ENCODE measurements at regions not wholly inside any gene's neighbourhood (a gene's known extent, or its start where the extent isn't known, plus 50 kb on each side); places are given as distances from the start of the nearest gene placed in this dataset.

- H3K9me3 ChIP-seq: no peaks in the 10 kb centered on the region
- DNase-seq: no peak
- in situ Hi-C loops (cut with MboI; ENCODE audit: low pct_ligation_motif_present in 1 of 4, low pct_unique_long_range_greater_than_20kb in 1 of 4, low sequenced_read_pairs in 3 of 4): no loop called here
- H3K36me3 ChIP-seq: no peaks in the 10 kb centered on the region
- H3K4me1 ChIP-seq: no peaks in the 10 kb centered on the region
- no peak overlapping the region for H3K4me3 ChIP-seq
- TF ChIP-seq POLR2AphosphoS5 (IDR thresholded peaks at IDR 0.05): no peak
- TF ChIP-seq EP300 (IDR thresholded peaks at IDR 0.05; ENCODE audit: low read depth): no peak
- TF ChIP-seq CTCF (IDR thresholded peaks at IDR 0.05): no peak
- no peak for TF ChIP-seq POLR2A (IDR thresholded peaks at IDR 0.05)
- no peak overlapping the region for H3K27ac ChIP-seq
- intact Hi-C loops (cut with DNase I; ENCODE audit: low total_unique reads): no loop called here
- no peaks in the 10 kb centered on the region for H3K27me3 ChIP-seq
These were observed 894.4 kb downstream of the SLITRK5 start for GRCh38 chr13:88565566-88565965.

GRCh38 chr13:88585861-88586260, 914.7 kb downstream of the SLITRK5 start:
- H3K4me1 ChIP-seq: no peaks in the 10 kb centered on the region
- H3K9me3 ChIP-seq: no peaks in the 10 kb centered on the region
- in situ Hi-C loops (cut with MboI; ENCODE audit: low pct_ligation_motif_present in 1 of 4, low pct_unique_long_range_greater_than_20kb in 1 of 4, low sequenced_read_pairs in 3 of 4): no loop called here
- no peaks in the 10 kb centered on the region for H3K36me3 ChIP-seq
- intact Hi-C loops (cut with DNase I; ENCODE audit: low total_unique reads): no loop called here
- H3K27me3 ChIP-seq: no peaks in the 10 kb centered on the region
- WGBS, 2 donors (ENCODE audit: low coverage in 1 of 2): 35 to 40% methylated on average over 2 of the region's 2 CpGs
- no peak overlapping the region for H3K27ac ChIP-seq
- DNase-seq: no peak
- H3K4me3 ChIP-seq: no peak overlapping the region
- TF ChIP-seq POLR2A (IDR thresholded peaks at IDR 0.05): no peak
- no peak for TF ChIP-seq EP300 (IDR thresholded peaks at IDR 0.05; ENCODE audit: low read depth)
- TF ChIP-seq CTCF (IDR thresholded peaks at IDR 0.05): no peak
- TF ChIP-seq POLR2AphosphoS5 (IDR thresholded peaks at IDR 0.05): no peak

GRCh38 chr13:88586263-88586662, 915.1 kb downstream of the SLITRK5 start:
- Histone ChIP-seq H3K27ac (no peak overlapping the region), H3K9me3 (peaks cover 0 to under 1% of the 10 kb centered on the region in 2 donors), H3K27me3 (no peaks in the 10 kb centered on the region), H3K4me1 (no peaks in the 10 kb centered on the region), H3K36me3 (no peaks in the 10 kb centered on the region), H3K4me3 (no peak overlapping the region)
- intact Hi-C loops (cut with DNase I; ENCODE audit: low total_unique reads): no loop called here
- no peak for DNase-seq
- TF ChIP-seq CTCF (IDR thresholded peaks at IDR 0.05) (no peak), POLR2AphosphoS5 (IDR thresholded peaks at IDR 0.05) (no peak), EP300 (IDR thresholded peaks at IDR 0.05; ENCODE audit: low read depth) (no peak), POLR2A (IDR thresholded peaks at IDR 0.05) (no peak)
- in situ Hi-C loops (cut with MboI; ENCODE audit: low pct_ligation_motif_present in 1 of 4, low pct_unique_long_range_greater_than_20kb in 1 of 4, low sequenced_read_pairs in 3 of 4): no loop called here

GRCh38 chr13:88590574-88590973, 919.4 kb downstream of the SLITRK5 start:
- TF ChIP-seq EP300 (IDR thresholded peaks at IDR 0.05; ENCODE audit: low read depth) (no peak), POLR2AphosphoS5 (IDR thresholded peaks at IDR 0.05) (no peak), POLR2A (IDR thresholded peaks at IDR 0.05) (no peak), CTCF (IDR thresholded peaks at IDR 0.05) (no peak)
- H3K27me3 ChIP-seq: no peaks in the 10 kb centered on the region
- no peaks in the 10 kb centered on the region for H3K36me3 ChIP-seq
- intact Hi-C loops (cut with DNase I; ENCODE audit: low total_unique reads): no loop called here
- H3K9me3 ChIP-seq: peaks cover 0 to 3% of the 10 kb centered on the region in 2 donors
- DNase-seq: no peak
- in situ Hi-C loops (cut with MboI; ENCODE audit: low pct_ligation_motif_present in 1 of 4, low pct_unique_long_range_greater_than_20kb in 1 of 4, low sequenced_read_pairs in 3 of 4): no loop called here
- 30 to 40% methylated on average over 1 of the region's 1 CpG for WGBS, 2 donors (ENCODE audit: low coverage in 1 of 2)
- H3K27ac ChIP-seq: no peak overlapping the region
- no peak overlapping the region for H3K4me3 ChIP-seq
- H3K4me1 ChIP-seq: no peaks in the 10 kb centered on the region
